ENCODE measurements at regions not wholly inside any gene's neighbourhood (a gene's known extent, or its start where the extent isn't known, plus 50 kb on each side); places are given as distances from the start of the nearest gene placed in this dataset.

- Histone ChIP-seq H3K4me3 (ENCODE audit: low read depth, low read length) (no peak overlapping the region), H3K36me3 (ENCODE audit: control insufficient read depth, insufficient read depth, low read length) (no peaks in the 10 kb centered on the region), H3K27me3 (ENCODE audit: control insufficient read depth, insufficient read depth, low read length) (no peaks in the 10 kb centered on the region)
- TF ChIP-seq CTCF (IDR thresholded peaks at IDR 0.05; ENCODE audit: insufficient read depth, low read length, poor library complexity, severe bottlenecking), result no peak
- DNase-seq (ENCODE audit: low read depth), result no peak
These were observed 219.2 kb upstream of the ARHGEF26 start for GRCh38 chr3:153901991-153902390.

DNA sequence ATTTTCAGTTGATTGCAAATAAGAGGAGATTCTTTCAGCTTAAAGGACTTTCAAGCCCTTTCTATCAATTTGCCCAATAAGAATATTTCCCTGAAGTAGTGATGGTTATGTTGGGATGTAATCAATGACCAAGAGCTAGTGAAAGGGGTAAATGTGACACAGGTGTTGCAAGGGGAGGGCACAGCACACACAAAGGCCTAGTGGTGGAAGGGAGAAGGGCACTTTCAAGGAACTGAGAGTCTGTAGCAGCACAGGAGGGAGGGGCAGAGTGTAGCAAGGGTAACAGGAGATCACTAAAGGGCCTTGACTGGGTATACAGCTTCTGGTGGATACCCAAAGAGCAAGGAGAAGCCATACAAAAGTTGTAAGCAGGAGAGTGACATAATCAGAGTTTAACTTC, 217.8 kb upstream of the ARHGEF26 start:
- Histone ChIP-seq H3K27me3 (ENCODE audit: control insufficient read depth, insufficient read depth, low read length) (no peaks in the 10 kb centered on the region), H3K36me3 (ENCODE audit: control insufficient read depth, insufficient read depth, low read length) (no peaks in the 10 kb centered on the region), H3K4me3 (ENCODE audit: low read depth, low read length) (no peak overlapping the region)
- no peak for TF ChIP-seq CTCF (IDR thresholded peaks at IDR 0.05; ENCODE audit: insufficient read depth, low read length, poor library complexity, severe bottlenecking)
- DNase-seq (ENCODE audit: low read depth), result no peak

- no peak for DNase-seq (ENCODE audit: low read depth)
- Histone ChIP-seq H3K36me3 (ENCODE audit: control insufficient read depth, insufficient read depth, low read length) (no peaks in the 10 kb centered on the region), H3K4me3 (ENCODE audit: low read depth, low read length) (no peak overlapping the region), H3K27me3 (ENCODE audit: control insufficient read depth, insufficient read depth, low read length) (no peaks in the 10 kb centered on the region)
- no peak for TF ChIP-seq CTCF (IDR thresholded peaks at IDR 0.05; ENCODE audit: insufficient read depth, low read length, poor library complexity, severe bottlenecking)
These were observed 214.8 kb upstream of the ARHGEF26 start for GRCh38 chr3:153906366-153906765.

DNA sequence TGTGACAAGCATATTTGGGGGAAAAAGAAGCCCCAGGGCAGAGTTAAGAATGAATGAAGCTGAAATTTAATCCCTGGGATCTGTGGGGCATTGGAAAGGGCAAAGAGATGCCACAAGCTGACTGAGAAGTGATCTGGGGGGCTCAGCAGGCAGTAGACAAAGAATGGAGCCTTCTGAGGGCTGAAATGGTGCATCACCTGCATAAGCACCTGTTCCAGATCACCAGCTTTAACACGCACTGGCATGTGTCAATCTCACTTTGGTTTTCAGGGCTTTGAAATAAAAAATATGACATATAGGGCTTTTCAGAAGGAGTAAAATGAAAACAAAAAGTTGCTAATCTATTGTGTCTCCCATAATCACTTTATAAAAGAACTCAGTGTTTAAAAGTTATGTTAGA, 210.8 kb upstream of the ARHGEF26 start:
- Histone ChIP-seq H3K27me3 (ENCODE audit: control insufficient read depth, insufficient read depth, low read length) (no peaks in the 10 kb centered on the region), H3K36me3 (ENCODE audit: control insufficient read depth, insufficient read depth, low read length) (no peaks in the 10 kb centered on the region), H3K4me3 (ENCODE audit: low read depth, low read length) (no peak overlapping the region)
- DNase-seq (ENCODE audit: low read depth), result no peak
- no peak for TF ChIP-seq CTCF (IDR thresholded peaks at IDR 0.05; ENCODE audit: insufficient read depth, low read length, poor library complexity, severe bottlenecking)

DNA sequence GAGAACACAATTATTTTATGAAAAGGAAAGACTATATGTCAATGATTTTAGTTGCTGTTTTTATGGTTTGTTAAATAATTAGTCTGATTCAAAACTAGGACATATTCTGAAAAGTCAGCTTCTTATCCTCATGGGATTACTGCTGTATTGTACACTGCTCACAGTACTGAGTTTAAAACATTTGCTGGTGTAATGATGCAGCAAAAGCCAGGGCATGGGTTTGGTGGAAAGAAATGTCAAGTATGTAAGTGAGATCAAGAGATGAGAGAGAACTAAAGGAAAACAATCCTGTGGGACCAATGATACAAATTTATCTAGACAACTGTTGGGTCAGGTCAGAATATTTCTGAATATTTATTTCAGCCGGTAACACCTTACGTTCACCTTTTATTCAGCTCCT, 210.1 kb upstream of the ARHGEF26 start:
- DNase-seq (ENCODE audit: low read depth), result no peak
- Histone ChIP-seq H3K36me3 (ENCODE audit: control insufficient read depth, insufficient read depth, low read length) (no peaks in the 10 kb centered on the region), H3K4me3 (ENCODE audit: low read depth, low read length) (no peak overlapping the region), H3K27me3 (ENCODE audit: control insufficient read depth, insufficient read depth, low read length) (no peaks in the 10 kb centered on the region)
- TF ChIP-seq CTCF (IDR thresholded peaks at IDR 0.05; ENCODE audit: insufficient read depth, low read length, poor library complexity, severe bottlenecking), result no peak

DNA sequence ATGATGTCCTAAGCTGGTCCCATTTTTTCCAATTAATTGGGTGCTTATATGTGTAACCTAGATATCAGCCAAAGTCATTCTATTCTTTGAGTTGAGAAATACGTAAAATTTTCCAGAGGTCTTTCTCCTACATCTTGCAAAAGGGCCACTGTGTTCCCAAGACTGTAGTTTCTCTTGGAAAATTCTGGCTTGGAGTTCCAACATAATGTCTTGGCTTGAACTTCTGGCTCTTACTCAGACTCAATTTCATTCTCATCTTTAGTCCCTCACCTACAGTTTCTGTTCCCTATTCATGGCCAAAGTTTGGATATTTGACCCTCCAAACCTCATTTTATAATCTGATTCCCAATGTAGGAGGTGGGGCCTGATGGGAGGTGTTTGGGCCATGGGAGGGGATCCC, 201.4 kb upstream of the ARHGEF26 start:
- H3K4me3 ChIP-seq (ENCODE audit: low read depth, low read length), result no peak overlapping the region
- no peak for DNase-seq (ENCODE audit: low read depth)
- no peak for TF ChIP-seq CTCF (IDR thresholded peaks at IDR 0.05; ENCODE audit: insufficient read depth, low read length, poor library complexity, severe bottlenecking)
- H3K36me3 ChIP-seq (ENCODE audit: control insufficient read depth, insufficient read depth, low read length), result no peaks in the 10 kb centered on the region
- no peaks in the 10 kb centered on the region for H3K27me3 ChIP-seq (ENCODE audit: control insufficient read depth, insufficient read depth, low read length)

Data from kidney epithelial cell (primary cell).